Neural cell (in vitro differentiated cells): ENCODE measurements at regions not wholly inside any gene's neighbourhood (a gene's known extent, or its start where the extent isn't known, plus 50 kb on each side); places are given as distances from the start of the nearest gene placed in this dataset.

Experiments
- H2AFZ ChIP-seq: fragments of 200-600, 300-800 bp; sonication (generic), shearing (Covaris generic); 2 replicates; pipeline ENCODE4 v1.6.0; 2014; ENCODE audit warnings: low read depth, mild to moderate bottlenecking, antibody characterized with exemption, low read length, moderate library complexity
- H3F3A ChIP-seq: fragments of 200-600 bp; shearing (Covaris generic); 2 replicates; pipeline ENCODE4 v1.6.1; 2016; ENCODE audit warnings: mild to moderate bottlenecking, moderate library complexity, mixed read lengths, antibody characterized with exemption, low read length; ENCODE audit not compliant: insufficient read depth, poor library complexity, severe bottlenecking
- H3K27ac ChIP-seq: fragments of 200-600, 300-800 bp; sonication (generic), shearing (Covaris generic); 2 replicates; pipeline ENCODE4 v1.5.1; 2014; ENCODE audit warnings: mild to moderate bottlenecking, low read length, moderate library complexity
- H3K27me3 ChIP-seq: fragments of 300-800, 200-600 bp; sonication (generic), shearing (Covaris generic); 2 replicates; pipeline ENCODE4 v1.6.0; 2014; ENCODE audit warnings: mild to moderate bottlenecking, low read depth, low read length, moderate library complexity; ENCODE audit not compliant: insufficient read depth
- H3K36me3 ChIP-seq: fragments of 300-800, 200-600 bp; sonication (generic), shearing (Covaris generic); 2 replicates; pipeline ENCODE4 v1.5.1; 2014; ENCODE audit warnings: mild to moderate bottlenecking, antibody characterized with exemption, low read length, moderate library complexity; ENCODE audit not compliant: insufficient read depth
- H3K4me2 ChIP-seq: fragments of 300-800, 200-600 bp; sonication (generic), shearing (Covaris generic); 2 replicates; pipeline ENCODE4 v1.6.0; 2014; ENCODE audit warnings: mild to moderate bottlenecking, low read length
- H3K4me3 ChIP-seq: fragments of 300-800, 200-600 bp; sonication (generic), shearing (Covaris generic); 2 replicates; pipeline ENCODE4 v1.5.1; 2014; ENCODE audit warnings: mild to moderate bottlenecking, low read length, moderate library complexity
- H3K79me2 ChIP-seq: fragments of 200-600 bp; shearing (Covaris generic); replicated peaks from 2 replicates; pipeline ENCODE4 v1.6.0; 2014; ENCODE audit warnings: mild to moderate bottlenecking, low read length, moderate library complexity; ENCODE audit not compliant: insufficient read depth
- H3K9ac ChIP-seq: fragments of 300-800, 200-600 bp; sonication (generic), shearing (Covaris generic); 2 replicates; pipeline ENCODE4 v1.6.1; 2016; ENCODE audit warnings: mild to moderate bottlenecking, low read length, mixed read lengths
- H3K9me2 ChIP-seq: fragments of 200-600 bp; shearing (Covaris generic); 2 replicates; pipeline ENCODE4 v1.6.1; 2016; ENCODE audit warnings: mild to moderate bottlenecking, low read length, mixed read lengths; ENCODE audit not compliant: insufficient read depth
- H3K9me3 ChIP-seq: fragments of 200-600, 300-800 bp; sonication (generic), shearing (Covaris generic); 2 replicates; pipeline ENCODE4 v1.6.1; 2016; ENCODE audit warnings: mild to moderate bottlenecking, mixed run types, low read length, moderate library complexity, mixed read lengths
- H4K20me1 ChIP-seq: fragments of 200-600 bp; shearing (Covaris generic); 2 replicates; pipeline ENCODE4 v1.6.1; 2016; ENCODE audit warnings: mild to moderate bottlenecking, mixed run types; ENCODE audit not compliant: insufficient read depth
- EP300 ChIP-seq: fragments of 450-650 bp; conservative IDR thresholded peaks from 2 replicates; pipeline ENCODE4 v1.6.1; 2014; ENCODE audit warnings: antibody characterized with exemption, mild to moderate bottlenecking, moderate library complexity; ENCODE audit not compliant: poor library complexity, severe bottlenecking
- EZH2 ChIP-seq: fragments of 200-600, 300-800 bp; shearing (Covaris generic), sonication (generic); IDR thresholded peaks from 2 replicates; pipeline ENCODE4 v1.6.1; 2014; ENCODE audit warnings: antibody characterized with exemption, low read length, borderline replicate concordance, mild to moderate bottlenecking; ENCODE audit not compliant: insufficient read depth, poor library complexity, severe bottlenecking
- MXI1 ChIP-seq: fragments of 450-650 bp; conservative IDR thresholded peaks from 2 replicates; pipeline ENCODE4 v1.6.1; 2014; ENCODE audit warnings: antibody characterized with exemption, mild to moderate bottlenecking; ENCODE audit not compliant: poor library complexity, severe bottlenecking
- POLR2AphosphoS5 ChIP-seq: IDR thresholded peaks from 2 replicates; pipeline ENCODE4 v1.6.1; 2012
- RAD21 ChIP-seq: fragments of 450-650 bp; conservative IDR thresholded peaks from 2 replicates; pipeline ENCODE4 v1.6.1; 2014; ENCODE audit warnings: antibody characterized with exemption, mild to moderate bottlenecking, moderate library complexity
- SMC3 ChIP-seq: fragments of 450-650 bp; conservative IDR thresholded peaks from 2 replicates; pipeline ENCODE4 v1.6.1; 2014; ENCODE audit warnings: antibody characterized with exemption, mild to moderate bottlenecking, moderate library complexity; ENCODE audit not compliant: poor library complexity
- TAF1 ChIP-seq: IDR thresholded peaks from 2 replicates; pipeline ENCODE4 v1.6.1; 2012; ENCODE audit warnings: low read depth
- TF ChIP-seq, protein P1 (sequence below): IDR thresholded peaks from 2 replicates; pipeline ENCODE4 v1.6.1; 2012; ENCODE audit warnings: borderline replicate concordance
- TF ChIP-seq, protein P2 (sequence below): fragments of 450-650 bp; IDR thresholded peaks from 2 replicates; pipeline ENCODE4 v1.5.1; 2014; ENCODE audit warnings: antibody characterized with exemption, mild to moderate bottlenecking, moderate library complexity; ENCODE audit not compliant: poor library complexity, severe bottlenecking

DNA sequence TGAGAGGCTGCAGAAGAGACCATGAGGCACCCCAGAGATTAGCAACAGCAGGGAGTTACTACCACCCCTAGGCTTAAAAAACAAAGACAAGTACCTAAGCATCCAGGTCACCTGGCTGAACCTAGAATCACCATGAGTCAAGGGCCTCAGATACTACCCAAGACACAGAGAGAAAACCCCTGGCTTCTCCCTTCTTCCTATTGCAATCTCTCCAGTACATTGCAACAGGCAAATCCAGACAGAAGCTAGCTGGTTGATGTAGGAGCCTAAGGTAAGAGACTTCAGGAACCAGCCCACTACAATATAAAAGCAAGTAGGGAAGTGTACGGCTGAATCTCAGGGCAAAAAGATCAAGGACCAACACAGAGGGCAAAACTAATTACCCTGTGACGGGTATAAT is 367.2 kb downstream of the PLPP3 start:
- Histone ChIP-seq H3K9me3 (peaks cover 5% of the 10 kb centered on the region), H3K79me2 (no peaks in the 10 kb centered on the region), H4K20me1 (no peaks in the 10 kb centered on the region), H2AFZ (no peak overlapping the region), H3K9me2 (no peaks in the 10 kb centered on the region), H3F3A (no peaks in the 10 kb centered on the region), H3K27ac (no peak overlapping the region), H3K9ac (no peak overlapping the region), H3K4me3 (no peak overlapping the region), H3K27me3 (no peaks in the 10 kb centered on the region), H3K36me3 (no peaks in the 10 kb centered on the region), H3K4me2 (no peak overlapping the region)
- TF ChIP-seq, protein P1, sequence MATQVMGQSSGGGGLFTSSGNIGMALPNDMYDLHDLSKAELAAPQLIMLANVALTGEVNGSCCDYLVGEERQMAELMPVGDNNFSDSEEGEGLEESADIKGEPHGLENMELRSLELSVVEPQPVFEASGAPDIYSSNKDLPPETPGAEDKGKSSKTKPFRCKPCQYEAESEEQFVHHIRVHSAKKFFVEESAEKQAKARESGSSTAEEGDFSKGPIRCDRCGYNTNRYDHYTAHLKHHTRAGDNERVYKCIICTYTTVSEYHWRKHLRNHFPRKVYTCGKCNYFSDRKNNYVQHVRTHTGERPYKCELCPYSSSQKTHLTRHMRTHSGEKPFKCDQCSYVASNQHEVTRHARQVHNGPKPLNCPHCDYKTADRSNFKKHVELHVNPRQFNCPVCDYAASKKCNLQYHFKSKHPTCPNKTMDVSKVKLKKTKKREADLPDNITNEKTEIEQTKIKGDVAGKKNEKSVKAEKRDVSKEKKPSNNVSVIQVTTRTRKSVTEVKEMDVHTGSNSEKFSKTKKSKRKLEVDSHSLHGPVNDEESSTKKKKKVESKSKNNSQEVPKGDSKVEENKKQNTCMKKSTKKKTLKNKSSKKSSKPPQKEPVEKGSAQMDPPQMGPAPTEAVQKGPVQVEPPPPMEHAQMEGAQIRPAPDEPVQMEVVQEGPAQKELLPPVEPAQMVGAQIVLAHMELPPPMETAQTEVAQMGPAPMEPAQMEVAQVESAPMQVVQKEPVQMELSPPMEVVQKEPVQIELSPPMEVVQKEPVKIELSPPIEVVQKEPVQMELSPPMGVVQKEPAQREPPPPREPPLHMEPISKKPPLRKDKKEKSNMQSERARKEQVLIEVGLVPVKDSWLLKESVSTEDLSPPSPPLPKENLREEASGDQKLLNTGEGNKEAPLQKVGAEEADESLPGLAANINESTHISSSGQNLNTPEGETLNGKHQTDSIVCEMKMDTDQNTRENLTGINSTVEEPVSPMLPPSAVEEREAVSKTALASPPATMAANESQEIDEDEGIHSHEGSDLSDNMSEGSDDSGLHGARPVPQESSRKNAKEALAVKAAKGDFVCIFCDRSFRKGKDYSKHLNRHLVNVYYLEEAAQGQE = no peak
- TF ChIP-seq, protein P2, sequence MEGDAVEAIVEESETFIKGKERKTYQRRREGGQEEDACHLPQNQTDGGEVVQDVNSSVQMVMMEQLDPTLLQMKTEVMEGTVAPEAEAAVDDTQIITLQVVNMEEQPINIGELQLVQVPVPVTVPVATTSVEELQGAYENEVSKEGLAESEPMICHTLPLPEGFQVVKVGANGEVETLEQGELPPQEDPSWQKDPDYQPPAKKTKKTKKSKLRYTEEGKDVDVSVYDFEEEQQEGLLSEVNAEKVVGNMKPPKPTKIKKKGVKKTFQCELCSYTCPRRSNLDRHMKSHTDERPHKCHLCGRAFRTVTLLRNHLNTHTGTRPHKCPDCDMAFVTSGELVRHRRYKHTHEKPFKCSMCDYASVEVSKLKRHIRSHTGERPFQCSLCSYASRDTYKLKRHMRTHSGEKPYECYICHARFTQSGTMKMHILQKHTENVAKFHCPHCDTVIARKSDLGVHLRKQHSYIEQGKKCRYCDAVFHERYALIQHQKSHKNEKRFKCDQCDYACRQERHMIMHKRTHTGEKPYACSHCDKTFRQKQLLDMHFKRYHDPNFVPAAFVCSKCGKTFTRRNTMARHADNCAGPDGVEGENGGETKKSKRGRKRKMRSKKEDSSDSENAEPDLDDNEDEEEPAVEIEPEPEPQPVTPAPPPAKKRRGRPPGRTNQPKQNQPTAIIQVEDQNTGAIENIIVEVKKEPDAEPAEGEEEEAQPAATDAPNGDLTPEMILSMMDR = no peak

DNA sequence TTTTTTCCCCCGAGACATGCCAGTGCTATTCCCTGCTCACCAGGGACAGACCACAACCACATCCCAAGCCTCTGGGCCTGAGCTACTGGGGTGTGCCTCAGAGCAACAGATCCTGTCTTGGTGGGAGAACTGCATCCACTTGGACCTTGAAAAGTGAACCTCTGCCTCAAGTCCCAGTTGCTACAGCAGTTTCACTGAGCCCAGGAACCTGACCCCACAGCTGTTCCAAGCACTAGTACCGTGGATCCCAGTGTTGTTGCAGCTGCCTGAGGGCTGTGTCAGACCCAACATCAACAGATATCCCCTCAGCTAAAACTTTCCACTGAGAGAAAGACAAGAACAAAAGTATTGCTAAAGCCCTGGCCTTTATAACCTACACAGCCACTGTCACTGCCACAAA is 373.0 kb downstream of the PLPP3 start:
- no peaks in the 10 kb centered on the region for H3K79me2 ChIP-seq
- no peaks in the 10 kb centered on the region for H3K27me3 ChIP-seq
- no peaks in the 10 kb centered on the region for H4K20me1 ChIP-seq
- H3K9me3 ChIP-seq = peaks cover 5% of the 10 kb centered on the region
- no peak overlapping the region for H3K27ac ChIP-seq
- no peak overlapping the region for H2AFZ ChIP-seq
- no peak overlapping the region for H3K4me3 ChIP-seq
- H3K36me3 ChIP-seq = no peaks in the 10 kb centered on the region
- H3K4me2 ChIP-seq = no peak overlapping the region
- no peak for TF ChIP-seq SMC3
- no peak for TF ChIP-seq POLR2AphosphoS5
- no peak for TF ChIP-seq EZH2
- TF ChIP-seq MXI1 = no peak
- TF ChIP-seq, protein P2 = no peak
- no peak for TF ChIP-seq TAF1
- TF ChIP-seq, protein P1 = no peak
- no peak for TF ChIP-seq EP300
- no peak for TF ChIP-seq RAD21
- H3K9me2 ChIP-seq = no peaks in the 10 kb centered on the region
- no peak overlapping the region for H3K9ac ChIP-seq
- H3F3A ChIP-seq = no peaks in the 10 kb centered on the region
